PC-9 (cell line): ENCODE measurements at regions not wholly inside any gene's neighbourhood (a gene's known extent, or its start where the extent isn't known, plus 50 kb on each side); places are given as distances from the start of the nearest gene placed in this dataset.

Experiments used
- BruUV-seq: library from RNA; stranded (reverse); fragments of 400-500 nt; replicated peaks from 2 replicates; lab custom pipeline; 2021; lab: Mats Ljungman, UMichigan
- CTCF ChIA-PET: fragments of 300-600 bp; sonication (Branson Sonifier 250); formaldehyde crosslinking; loops from one replicate; lab custom pipeline; 2022; ENCODE audit warnings: antibody characterized with exemption; lab: Charles Lee
- POLR2A ChIA-PET: fragments of 300-600 bp; sonication (Branson Sonifier 250); formaldehyde crosslinking; loops from one replicate; lab custom pipeline; 2022; ENCODE audit warnings: antibody characterized with exemption; ENCODE audit not compliant: unreplicated experiment; lab: Charles Lee
- DNase-seq, 2 experiments: peaks; one replicate each; pipeline versions ENCODE4 v3.0.0 to v3.0.0-alpha.2; 2015 to 2022; ENCODE audit warnings: mixed read lengths in 1 of 2
- H2AFZ ChIP-seq: fragments of 200-600 bp; sonication (generic); 2 replicates; pipeline ENCODE4 v1.8.1; 2017; ENCODE audit warnings: antibody characterized with exemption
- H3F3A ChIP-seq: fragments of 200-600 bp; sonication (generic); 2 replicates; pipeline ENCODE4 v1.8.1; 2017; ENCODE audit warnings: antibody characterized with exemption, mild to moderate bottlenecking, low read depth; ENCODE audit not compliant: insufficient read depth
- H3K27ac ChIP-seq: fragments of 200-600 bp; sonication (generic); 2 replicates; pipeline ENCODE4 v1.6.1; 2016; ENCODE audit warnings: mixed run types
- H3K27me3 ChIP-seq: fragments of 200-600 bp; sonication (generic); 2 replicates; pipeline ENCODE4 v1.6.1; 2016; ENCODE audit warnings: low read depth, mixed run types; ENCODE audit not compliant: insufficient read depth
- H3K36me3 ChIP-seq: fragments of 200-600 bp; sonication (generic); 2 replicates; pipeline ENCODE4 v1.6.1; 2016; ENCODE audit warnings: low read depth, mixed run types
- H3K4me1 ChIP-seq: fragments of 200-600 bp; sonication (generic); replicated peaks from 2 replicates; pipeline ENCODE4 v1.6.1; 2016; ENCODE audit warnings: mixed run types; ENCODE audit not compliant: insufficient read depth
- H3K4me2 ChIP-seq: fragments of 200-600 bp; sonication (generic); 2 replicates; pipeline ENCODE4 v1.6.1; 2017; ENCODE audit warnings: mixed run types
- H3K4me3 ChIP-seq: fragments of 200-600 bp; sonication (generic); 2 replicates; pipeline ENCODE4 v1.6.1; 2016; ENCODE audit warnings: mixed run types
- H3K79me2 ChIP-seq: fragments of 200-600 bp; sonication (generic); 2 replicates; pipeline ENCODE4 v1.6.1; 2017; ENCODE audit warnings: low read depth, mixed run types
- H3K9me2 ChIP-seq: fragments of 200-600 bp; sonication (generic); 2 replicates; pipeline ENCODE4 v1.8.1; 2017; ENCODE audit warnings: mild to moderate bottlenecking; ENCODE audit not compliant: insufficient read depth
- H3K9me3 ChIP-seq: fragments of 200-600 bp; sonication (generic); 2 replicates; pipeline ENCODE4 v1.8.1; 2016; ENCODE audit warnings: low read depth; ENCODE audit not compliant: insufficient read depth
- H4K20me1 ChIP-seq: fragments of 200-600 bp; sonication (generic); 2 replicates; pipeline ENCODE4 v1.8.1; 2017; ENCODE audit not compliant: insufficient read depth
- EZH2 ChIP-seq: fragments of 200-600 bp; sonication (generic); IDR thresholded peaks from 2 replicates; pipeline ENCODE4 v1.8.0; 2017; ENCODE audit warnings: antibody characterized with exemption, low read depth
- intact Hi-C: fragments of 100-400 bp; cut with micrococcal nuclease; formaldehyde crosslinking; loops from one replicate; pipeline ENCODE4 v1.10.0; 2022; ENCODE audit not compliant: unreplicated experiment
- TF ChIP-seq, protein P1 (sequence below): fragments of 200-600 bp; sonication (generic); conservative IDR thresholded peaks from 2 replicates; pipeline ENCODE4 v1.6.1; 2017; ENCODE audit warnings: mixed run types, antibody characterized with exemption, mild to moderate bottlenecking, moderate library complexity

DNA sequence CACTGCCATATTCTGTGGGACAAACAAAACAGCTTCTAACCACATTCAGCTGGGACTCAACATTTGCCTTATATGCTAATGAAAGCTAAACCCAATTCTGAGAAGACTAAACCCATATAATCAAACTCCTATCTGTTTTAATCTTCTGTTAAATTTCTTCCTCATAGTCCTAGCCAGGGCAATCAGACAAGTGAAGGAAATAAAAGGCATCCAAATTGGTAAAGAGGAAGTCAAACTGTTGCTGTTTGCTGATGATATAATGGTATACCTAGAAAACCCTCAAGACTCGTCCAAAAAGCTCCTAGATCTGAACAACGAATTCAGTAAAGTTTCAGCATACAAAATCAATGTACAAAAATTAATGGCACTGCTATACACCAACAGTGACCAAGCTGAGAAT, 157.1 kb downstream of the PHLDA1 start:
- BruUV-seq, result no TSS peak
- Histone ChIP-seq H3K9me3 (peaks cover 8% of the 10 kb centered on the region; the same call in 1 of the 2 replicates), H3K27ac (no peak overlapping the region), H3K27me3 (no peaks in the 10 kb centered on the region), H3K4me3 (no peak overlapping the region), H3F3A (0 out of 2 replicates have a peak, but pooled peaks cover 2% of the 10 kb centered on the region), H3K4me1 (peaks cover 11% of the 10 kb centered on the region), H3K36me3 (no peaks in the 10 kb centered on the region), H3K9me2 (no peaks in the 10 kb centered on the region), H3K79me2 (no peaks in the 10 kb centered on the region), H4K20me1 (no peaks in the 10 kb centered on the region), H3K4me2 (no peak overlapping the region), H2AFZ (no peak overlapping the region; the same call in 1 of the 2 replicates)
- TF ChIP-seq, protein P1, sequence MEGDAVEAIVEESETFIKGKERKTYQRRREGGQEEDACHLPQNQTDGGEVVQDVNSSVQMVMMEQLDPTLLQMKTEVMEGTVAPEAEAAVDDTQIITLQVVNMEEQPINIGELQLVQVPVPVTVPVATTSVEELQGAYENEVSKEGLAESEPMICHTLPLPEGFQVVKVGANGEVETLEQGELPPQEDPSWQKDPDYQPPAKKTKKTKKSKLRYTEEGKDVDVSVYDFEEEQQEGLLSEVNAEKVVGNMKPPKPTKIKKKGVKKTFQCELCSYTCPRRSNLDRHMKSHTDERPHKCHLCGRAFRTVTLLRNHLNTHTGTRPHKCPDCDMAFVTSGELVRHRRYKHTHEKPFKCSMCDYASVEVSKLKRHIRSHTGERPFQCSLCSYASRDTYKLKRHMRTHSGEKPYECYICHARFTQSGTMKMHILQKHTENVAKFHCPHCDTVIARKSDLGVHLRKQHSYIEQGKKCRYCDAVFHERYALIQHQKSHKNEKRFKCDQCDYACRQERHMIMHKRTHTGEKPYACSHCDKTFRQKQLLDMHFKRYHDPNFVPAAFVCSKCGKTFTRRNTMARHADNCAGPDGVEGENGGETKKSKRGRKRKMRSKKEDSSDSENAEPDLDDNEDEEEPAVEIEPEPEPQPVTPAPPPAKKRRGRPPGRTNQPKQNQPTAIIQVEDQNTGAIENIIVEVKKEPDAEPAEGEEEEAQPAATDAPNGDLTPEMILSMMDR, result no peak
- no peak for DNase-seq
- intact Hi-C loops, result no loop called here
- CTCF ChIA-PET, result no interaction called here
- POLR2A ChIA-PET, result no interaction called here

DNA sequence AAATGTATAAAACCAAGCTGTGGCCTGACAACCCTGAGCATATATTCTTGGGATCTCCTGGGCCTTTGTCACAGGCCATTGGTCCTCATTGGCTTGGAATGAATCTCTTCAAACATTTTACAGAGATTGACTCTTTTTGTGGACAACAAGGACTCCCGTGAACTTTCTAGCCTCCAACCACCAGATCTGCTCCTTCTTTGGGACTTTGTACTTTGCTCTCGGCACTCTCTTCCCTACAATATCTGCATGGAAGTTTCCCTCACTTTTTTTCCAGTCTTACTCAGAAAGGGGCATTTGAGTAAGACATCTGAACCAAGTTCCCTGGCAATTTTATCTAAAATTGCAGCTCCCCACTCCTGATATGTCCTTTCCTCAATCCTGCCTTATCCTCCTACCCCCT, 158.8 kb downstream of the PHLDA1 start:
- no peak for DNase-seq
- Histone ChIP-seq H3K79me2 (no peaks in the 10 kb centered on the region), H4K20me1 (no peaks in the 10 kb centered on the region), H3K27me3 (no peaks in the 10 kb centered on the region), H3F3A (0 out of 2 replicates have a peak, but pooled peaks cover 2% of the 10 kb centered on the region), H3K36me3 (no peaks in the 10 kb centered on the region), H3K9me3 (peaks cover 8% of the 10 kb centered on the region; the same call in 1 of the 2 replicates), H3K4me3 (no peak overlapping the region), H3K9me2 (no peaks in the 10 kb centered on the region), H3K27ac (no peak overlapping the region), H2AFZ (no peak overlapping the region), H3K4me2 (no peak overlapping the region), H3K4me1 (peaks cover 11% of the 10 kb centered on the region)
- no TSS peak for BruUV-seq
- TF ChIP-seq, protein P1, result no peak
- no peak for TF ChIP-seq EZH2
- intact Hi-C loops, result no loop called here
- ChIA-PET CTCF (no interaction called here), POLR2A (no interaction called here)

DNA sequence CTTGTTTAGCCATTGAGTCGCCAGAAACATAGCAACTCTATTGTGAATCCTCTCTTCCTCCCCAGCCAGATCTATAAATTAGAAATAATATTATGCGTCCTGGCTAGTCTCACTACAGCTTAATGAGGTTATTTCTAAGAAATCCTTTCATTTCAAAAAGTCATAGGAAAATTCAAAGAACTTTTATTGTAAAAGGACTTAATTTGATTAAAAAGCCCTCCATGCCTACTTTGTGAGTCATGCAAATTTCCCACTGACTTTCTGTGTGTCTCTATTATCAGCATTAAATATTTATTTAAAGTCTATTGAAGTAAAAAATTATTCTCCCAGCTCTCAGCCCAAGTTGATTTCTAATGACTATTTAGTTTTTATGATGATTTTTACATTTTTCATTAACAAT, 160.7 kb downstream of the PHLDA1 start:
- no peaks in the 10 kb centered on the region for H3K79me2 ChIP-seq
- TF ChIP-seq, protein P1, result no peak
- no peak for TF ChIP-seq EZH2

More for the DNA sequence above, 160.7 kb downstream of the PHLDA1 start:
- no peak overlapping the region for H3K4me2 ChIP-seq
- no peaks in the 10 kb centered on the region for H3K9me2 ChIP-seq
- H3F3A ChIP-seq, result no peaks in the 10 kb centered on the region
- no peak overlapping the region for H3K27ac ChIP-seq
- H3K4me1 ChIP-seq, result no peaks in the 10 kb centered on the region; the same call in 1 of the 2 replicates
- H4K20me1 ChIP-seq, result no peaks in the 10 kb centered on the region
- peaks cover 8% of the 10 kb centered on the region; the same call in 1 of the 2 replicates for H3K9me3 ChIP-seq
- ChIA-PET CTCF (no interaction called here), POLR2A (no interaction called here)
- H2AFZ ChIP-seq, result no peak overlapping the region
- no peak for DNase-seq
- H3K4me3 ChIP-seq, result no peak overlapping the region
- intact Hi-C loops, result no loop called here
- H3K36me3 ChIP-seq, result no peaks in the 10 kb centered on the region
- no TSS peak for BruUV-seq
- no peaks in the 10 kb centered on the region for H3K27me3 ChIP-seq
